ENCODE measurements at regions not wholly inside any gene's neighbourhood (a gene's known extent, or its start where the extent isn't known, plus 50 kb on each side); places are given as distances from the start of the nearest gene placed in this dataset.

DNA sequence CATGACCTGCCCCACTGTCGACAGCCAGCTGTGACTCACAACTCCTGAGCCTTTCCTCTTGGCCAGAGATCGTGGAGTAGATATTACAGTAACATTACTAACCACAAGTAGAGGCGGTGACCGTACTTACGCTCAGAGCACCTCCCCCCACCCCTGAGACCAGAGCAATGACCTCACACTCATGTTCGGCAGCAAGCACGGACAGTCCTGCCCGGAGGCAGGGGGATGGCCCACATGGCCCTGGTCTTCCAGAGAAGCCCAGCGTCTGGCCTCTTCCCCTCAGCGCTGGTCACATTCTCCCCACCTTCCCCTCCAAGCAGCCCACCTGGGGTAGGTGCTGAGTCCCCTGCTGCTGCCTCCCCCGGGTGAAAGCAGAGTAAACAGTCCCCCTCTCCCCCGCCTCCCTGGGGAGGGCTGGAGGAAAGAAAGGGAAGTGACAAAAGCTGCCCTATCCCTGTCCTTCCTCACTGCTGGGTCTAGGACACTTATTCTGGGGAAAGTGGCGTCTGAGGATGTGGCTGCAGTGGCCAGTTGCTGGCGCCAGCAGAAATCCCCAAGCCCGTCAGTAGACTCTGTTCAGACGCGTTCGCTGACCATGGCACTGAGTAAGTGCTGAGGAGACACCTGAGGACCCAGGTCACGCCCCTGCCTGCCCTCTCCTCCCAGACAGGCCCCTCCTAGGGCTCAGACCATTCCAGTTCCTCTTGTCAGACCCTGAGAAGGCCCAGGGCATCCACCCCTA lies 68.5 kb downstream of the MRPL14 start (continued):
- TF ChIP-seq E2F4 (CRISPR knock-in tag; IDR thresholded peaks at IDR 0.05; ENCODE audit: low read depth): no peak
- peak; percentile 95 for TF ChIP-seq ZNF668 (CRISPR knock-in tag; IDR thresholded peaks at IDR 0.05)
- no peak for TF ChIP-seq U2AF1 (optimal IDR thresholded peaks at IDR 0.05; ENCODE audit: low read depth, low read length)
- no peak for TF ChIP-seq RBM34 (IDR thresholded peaks at IDR 0.05; ENCODE audit: borderline replicate concordance, insufficient read depth, low read length)
- TF ChIP-seq THRB (CRISPR knock-in tag; conservative IDR thresholded peaks at IDR 0.05): peak; percentile 96
- TF ChIP-seq ZNF507 (tag; conservative IDR thresholded peaks at IDR 0.05): no peak
- peak; percentile 93 for TF ChIP-seq E2F3 (CRISPR knock-in tag; IDR thresholded peaks at IDR 0.05)
- TF ChIP-seq KLF16 (IDR thresholded peaks at IDR 0.05): peak; percentile 55
- no peak for TF ChIP-seq ZFP91 (CRISPR knock-in tag; IDR thresholded peaks at IDR 0.05)
- TF ChIP-seq, protein P1, sequence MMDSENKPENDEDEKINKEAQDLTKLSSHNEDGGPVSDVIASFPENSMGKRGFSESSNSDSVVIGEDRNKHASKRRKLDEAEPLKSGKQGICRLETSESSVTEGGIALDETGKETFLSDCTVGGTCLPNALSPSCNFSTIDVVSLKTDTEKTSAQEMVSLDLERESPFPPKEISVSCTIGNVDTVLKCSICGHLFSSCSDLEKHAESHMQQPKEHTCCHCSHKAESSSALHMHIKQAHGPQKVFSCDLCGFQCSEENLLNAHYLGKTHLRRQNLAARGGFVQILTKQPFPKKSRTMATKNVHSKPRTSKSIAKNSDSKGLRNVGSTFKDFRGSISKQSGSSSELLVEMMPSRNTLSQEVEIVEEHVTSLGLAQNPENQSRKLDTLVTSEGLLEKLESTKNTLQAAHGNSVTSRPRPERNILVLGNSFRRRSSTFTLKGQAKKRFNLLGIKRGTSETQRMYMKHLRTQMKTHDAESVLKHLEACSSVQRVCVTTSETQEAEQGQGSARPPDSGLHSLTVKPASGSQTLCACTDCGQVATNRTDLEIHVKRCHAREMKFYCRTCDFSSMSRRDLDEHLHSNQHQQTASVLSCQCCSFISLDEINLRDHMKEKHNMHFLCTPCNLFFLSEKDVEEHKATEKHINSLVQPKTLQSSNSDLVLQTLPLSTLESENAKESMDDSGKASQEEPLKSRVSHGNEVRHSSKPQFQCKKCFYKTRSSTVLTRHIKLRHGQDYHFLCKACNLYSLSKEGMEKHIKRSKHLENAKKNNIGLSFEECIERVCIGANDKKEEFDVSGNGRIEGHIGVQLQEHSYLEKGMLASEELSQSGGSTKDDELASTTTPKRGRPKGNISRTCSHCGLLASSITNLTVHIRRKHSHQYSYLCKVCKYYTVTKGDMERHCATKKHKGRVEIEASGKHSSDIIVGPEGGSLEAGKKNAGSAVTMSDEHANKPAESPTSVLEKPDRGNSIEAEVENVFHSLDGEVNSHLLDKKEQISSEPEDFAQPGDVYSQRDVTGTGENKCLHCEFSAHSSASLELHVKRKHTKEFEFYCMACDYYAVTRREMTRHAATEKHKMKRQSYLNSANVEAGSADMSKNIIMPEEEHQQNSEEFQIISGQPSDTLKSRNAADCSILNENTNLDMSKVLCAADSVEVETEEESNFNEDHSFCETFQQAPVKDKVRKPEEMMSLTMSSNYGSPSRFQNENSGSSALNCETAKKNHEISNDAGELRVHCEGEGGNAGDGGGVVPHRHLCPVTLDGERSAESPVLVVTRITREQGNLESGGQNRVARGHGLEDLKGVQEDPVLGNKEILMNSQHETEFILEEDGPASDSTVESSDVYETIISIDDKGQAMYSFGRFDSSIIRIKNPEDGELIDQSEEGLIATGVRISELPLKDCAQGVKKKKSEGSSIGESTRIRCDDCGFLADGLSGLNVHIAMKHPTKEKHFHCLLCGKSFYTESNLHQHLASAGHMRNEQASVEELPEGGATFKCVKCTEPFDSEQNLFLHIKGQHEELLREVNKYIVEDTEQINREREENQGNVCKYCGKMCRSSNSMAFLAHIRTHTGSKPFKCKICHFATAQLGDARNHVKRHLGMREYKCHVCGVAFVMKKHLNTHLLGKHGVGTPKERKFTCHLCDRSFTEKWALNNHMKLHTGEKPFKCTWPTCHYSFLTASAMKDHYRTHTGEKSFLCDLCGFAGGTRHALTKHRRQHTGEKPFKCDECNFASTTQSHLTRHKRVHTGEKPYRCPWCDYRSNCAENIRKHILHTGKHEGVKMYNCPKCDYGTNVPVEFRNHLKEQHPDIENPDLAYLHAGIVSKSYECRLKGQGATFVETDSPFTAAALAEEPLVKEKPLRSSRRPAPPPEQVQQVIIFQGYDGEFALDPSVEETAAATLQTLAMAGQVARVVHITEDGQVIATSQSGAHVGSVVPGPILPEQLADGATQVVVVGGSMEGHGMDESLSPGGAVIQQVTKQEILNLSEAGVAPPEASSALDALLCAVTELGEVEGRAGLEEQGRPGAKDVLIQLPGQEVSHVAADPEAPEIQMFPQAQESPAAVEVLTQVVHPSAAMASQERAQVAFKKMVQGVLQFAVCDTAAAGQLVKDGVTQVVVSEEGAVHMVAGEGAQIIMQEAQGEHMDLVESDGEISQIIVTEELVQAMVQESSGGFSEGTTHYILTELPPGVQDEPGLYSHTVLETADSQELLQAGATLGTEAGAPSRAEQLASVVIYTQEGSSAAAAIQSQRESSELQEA (IDR thresholded peaks at IDR 0.05; ENCODE audit: low read depth): no peak
- no peak for TF ChIP-seq ARID2 (IDR thresholded peaks at IDR 0.05)
- TF ChIP-seq ZFP36 (IDR thresholded peaks at IDR 0.05; ENCODE audit: low read depth, low read length, partially characterized antibody): no peak
- TF ChIP-seq SMARCA5 (IDR thresholded peaks at IDR 0.05): 0 out of 2 replicates have a peak, but pooled peaks have one; percentile 28
- TF ChIP-seq, protein P2, sequence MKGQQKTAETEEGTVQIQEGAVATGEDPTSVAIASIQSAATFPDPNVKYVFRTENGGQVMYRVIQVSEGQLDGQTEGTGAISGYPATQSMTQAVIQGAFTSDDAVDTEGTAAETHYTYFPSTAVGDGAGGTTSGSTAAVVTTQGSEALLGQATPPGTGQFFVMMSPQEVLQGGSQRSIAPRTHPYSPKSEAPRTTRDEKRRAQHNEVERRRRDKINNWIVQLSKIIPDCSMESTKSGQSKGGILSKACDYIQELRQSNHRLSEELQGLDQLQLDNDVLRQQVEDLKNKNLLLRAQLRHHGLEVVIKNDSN (CRISPR knock-in tag; IDR thresholded peaks at IDR 0.05): peak; percentile 75; the same call in 1 of the 2 replicates
- peak; percentile 51; the same call in 1 of the 2 replicates for TF ChIP-seq MAFG (tag; conservative IDR thresholded peaks at IDR 0.05)

Measured in K562 (cell line).